GM18519 (cell line): ENCODE measurements at regions not wholly inside any gene's neighbourhood (a gene's known extent, or its start where the extent isn't known, plus 50 kb on each side); places are given as distances from the start of the nearest gene placed in this dataset.

Experiments
- ATAC-seq: cut with Tn5 transposase; IDR thresholded peaks from one replicate; pipeline ENCODE4 v1.9.1; 2021; ENCODE audit warnings: mild to moderate bottlenecking, moderate library complexity; ENCODE audit not compliant: unreplicated experiment, low FRiP score

DNA sequence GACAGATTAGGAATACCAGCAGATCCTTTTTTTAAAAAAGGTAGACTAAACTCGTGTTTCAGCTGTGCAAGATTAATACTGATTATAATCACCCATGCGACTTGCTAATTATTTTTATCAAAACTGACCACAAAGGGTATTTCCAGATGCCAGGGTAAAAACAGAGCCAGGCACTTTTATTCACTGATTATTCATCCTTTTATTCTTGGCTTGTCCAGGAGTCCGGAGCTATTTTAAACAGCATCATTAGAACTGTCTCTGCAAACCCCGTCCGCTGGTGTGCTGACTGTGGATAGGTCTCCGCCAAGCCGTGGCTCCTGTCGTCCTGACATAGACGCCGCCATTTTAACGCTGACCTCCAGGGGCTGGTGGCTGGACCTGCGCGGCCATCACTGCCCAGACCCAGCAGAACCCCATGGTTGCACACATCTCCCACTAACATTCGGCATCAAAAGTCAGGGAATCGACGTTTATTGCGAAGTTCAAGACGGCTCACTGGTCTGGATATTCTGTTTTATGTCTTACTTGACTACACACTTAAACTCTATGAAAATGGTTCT, 364.8 kb downstream of the THBS2 start:
- no peak for ATAC-seq

DNA sequence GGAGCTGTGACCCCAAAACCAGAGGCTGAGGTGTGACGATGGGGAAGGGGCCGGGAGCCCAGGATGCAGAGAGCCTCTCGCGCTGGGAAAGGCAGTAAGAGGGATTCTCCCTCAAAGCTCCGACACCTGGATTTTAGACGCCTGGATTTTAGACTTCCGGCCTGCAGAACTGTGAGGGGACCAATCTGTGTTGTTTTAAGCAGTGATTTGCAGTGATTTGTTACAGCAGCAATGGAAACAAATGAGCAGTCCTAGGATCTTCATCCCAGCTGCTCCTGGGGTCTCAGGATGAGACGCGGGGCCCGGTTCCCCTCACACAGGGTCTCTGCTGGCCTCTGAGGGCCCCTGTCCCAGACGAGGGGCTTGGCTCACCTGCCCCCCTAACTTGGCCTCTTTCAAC, 365.5 kb downstream of the THBS2 start:
- no peak for ATAC-seq

DNA sequence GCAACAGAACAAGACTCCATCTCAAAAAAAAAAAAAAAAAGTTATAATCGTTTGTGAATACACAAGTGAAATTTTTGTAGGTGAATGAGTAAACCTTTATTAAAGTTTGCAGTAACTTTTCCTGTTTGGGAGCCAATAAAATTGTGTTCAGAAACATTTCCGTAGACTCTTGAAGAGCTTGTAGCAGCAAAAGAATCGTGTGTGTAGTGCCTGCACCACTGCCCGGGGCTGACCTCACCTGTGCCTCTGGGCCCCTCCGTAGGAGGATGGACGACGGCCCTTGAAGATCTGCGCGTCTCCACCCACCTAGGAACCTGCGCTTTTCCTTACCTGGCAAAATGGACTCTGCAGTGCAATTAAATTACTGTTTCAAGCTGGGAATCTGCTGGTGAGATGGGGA, 366.0 kb downstream of the THBS2 start:
- ATAC-seq = no peak

DNA sequence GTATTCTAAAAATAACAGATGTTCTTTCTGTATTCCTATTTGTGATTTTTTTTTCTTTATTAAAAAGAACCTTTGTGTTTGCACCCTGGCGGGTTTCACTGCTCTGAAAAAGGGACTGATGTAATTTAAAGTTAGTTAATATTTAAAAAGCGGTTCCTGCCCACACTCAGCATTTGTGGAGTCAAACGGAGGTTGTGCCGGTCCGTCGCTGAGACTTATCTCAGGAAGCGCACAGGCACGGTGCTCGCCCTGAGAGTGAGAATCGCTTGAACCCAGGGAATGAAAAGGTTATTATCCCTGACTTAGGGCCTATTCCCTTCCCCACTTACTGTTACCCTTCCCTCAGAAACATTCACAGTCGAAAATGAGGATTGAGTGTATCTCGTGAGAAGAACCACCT, 366.7 kb downstream of the THBS2 start:
- ATAC-seq = no peak

DNA sequence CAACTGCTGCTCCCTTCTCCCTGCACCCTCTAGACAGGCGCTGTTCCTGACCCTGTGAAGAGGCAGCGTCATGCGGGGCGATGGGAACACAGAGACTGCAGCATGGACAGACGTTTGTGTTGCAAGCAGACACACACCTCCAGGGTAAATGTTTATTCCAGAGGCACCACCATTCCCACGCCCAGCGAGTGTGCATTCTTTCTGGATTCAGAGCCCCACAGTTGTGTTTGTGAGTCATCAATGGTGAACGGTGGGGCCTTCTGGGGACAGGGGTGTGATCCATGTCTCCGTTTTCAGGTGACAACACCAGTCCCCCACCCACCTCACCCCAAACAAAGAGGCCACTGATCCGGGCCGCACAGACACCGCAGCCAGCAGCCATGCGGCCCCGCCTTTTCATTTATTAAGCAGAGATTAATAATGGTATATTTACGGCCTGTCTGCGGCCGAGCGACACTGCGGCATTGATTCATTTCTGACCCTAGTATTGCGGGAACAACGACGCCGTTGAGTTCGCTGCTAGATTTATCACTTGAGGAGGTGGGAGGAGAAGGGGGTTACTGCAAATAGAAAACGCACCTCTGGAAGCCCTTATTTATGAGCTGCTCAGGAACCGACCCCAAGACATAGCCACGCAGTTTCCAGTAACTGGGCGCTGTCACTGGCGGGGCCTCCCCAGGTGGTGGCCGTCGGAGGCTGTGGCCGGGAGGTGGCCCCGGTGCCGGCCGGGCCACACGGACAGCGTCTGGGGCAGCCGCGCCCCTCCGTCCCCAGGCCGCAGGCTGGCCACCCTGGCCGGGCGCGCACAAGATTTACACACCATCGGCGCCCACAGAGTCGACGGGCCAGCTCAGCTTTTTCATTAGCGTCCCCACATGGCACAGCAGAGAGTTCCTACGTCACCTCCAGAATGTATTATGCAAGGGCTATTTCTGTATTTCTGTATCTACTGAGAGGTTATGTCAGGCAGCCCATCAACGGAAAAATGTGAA, 367.6 kb downstream of the THBS2 start:
- ATAC-seq = no peak

DNA sequence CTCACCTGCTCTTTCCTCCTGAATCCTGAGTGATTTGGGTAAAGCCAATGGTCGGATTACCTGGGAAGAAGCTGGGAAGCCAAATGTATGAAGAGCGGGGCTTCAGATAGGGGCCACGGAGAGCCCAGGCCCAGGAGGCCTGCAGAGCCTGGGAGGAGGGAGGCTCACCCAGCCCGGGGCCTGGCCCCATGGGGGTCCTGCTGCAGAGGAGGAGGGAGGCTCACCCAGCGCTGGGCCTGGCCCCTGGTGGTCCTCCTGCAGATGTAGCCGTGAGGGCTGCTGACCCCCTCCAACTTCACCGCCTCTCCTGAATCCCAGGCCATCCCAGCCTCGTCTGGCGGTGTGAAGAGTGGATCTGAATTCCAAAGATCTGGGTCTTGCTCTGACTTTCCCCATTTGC, 368.4 kb downstream of the THBS2 start:
- ATAC-seq = no peak

DNA sequence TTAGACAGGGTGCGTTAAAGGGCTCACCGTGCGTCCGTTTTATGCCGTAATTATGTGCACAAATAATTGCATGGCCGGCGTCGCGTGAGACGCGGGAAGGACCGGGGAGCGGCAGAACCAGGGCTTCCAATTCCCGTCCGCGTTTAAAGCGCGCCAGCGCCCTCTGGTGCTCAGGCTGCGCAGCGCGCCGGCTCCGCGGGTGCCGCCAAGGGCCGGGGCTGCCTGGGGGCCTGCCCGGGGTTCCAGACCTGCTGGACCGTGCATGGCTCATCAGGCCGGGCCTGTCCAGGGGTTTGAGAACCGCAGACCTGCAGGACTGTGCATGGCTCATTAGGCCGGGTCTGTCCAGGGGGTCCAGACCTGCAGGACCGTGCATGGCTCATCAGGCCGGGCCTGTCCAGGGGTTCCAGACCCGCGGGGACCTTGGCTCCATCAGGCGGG, 369.0 kb downstream of the THBS2 start:
- ATAC-seq = peak; percentile 91

DNA sequence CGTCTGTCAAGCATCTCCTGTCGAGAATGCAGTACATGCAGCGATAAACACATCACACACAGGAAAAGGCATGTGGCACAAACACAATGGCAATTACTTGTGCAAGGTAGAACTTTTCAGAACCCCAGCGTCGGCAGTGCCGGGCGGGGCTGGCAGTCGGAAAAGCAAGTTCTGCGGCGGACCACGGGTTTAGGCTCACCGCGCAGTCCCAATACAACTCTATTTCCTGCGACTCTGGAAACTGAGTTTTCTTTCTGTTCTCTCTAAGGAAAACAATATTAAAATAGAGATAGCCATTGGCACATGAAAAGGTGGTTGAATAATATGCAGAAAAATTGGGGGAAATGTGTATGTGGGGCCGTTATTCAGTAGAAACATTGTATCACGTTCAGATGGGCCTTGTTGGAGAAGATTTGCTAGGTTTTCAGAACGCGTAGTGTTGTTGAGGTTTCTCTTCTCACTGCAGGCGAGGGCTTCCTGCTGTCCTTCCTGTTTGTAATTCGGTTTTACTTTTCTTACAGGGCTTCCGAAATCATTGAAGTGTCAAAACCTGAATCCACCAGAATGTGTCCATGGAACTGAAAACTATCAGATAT, 369.5 kb downstream of the THBS2 start:
- ATAC-seq = peak; percentile 36

DNA sequence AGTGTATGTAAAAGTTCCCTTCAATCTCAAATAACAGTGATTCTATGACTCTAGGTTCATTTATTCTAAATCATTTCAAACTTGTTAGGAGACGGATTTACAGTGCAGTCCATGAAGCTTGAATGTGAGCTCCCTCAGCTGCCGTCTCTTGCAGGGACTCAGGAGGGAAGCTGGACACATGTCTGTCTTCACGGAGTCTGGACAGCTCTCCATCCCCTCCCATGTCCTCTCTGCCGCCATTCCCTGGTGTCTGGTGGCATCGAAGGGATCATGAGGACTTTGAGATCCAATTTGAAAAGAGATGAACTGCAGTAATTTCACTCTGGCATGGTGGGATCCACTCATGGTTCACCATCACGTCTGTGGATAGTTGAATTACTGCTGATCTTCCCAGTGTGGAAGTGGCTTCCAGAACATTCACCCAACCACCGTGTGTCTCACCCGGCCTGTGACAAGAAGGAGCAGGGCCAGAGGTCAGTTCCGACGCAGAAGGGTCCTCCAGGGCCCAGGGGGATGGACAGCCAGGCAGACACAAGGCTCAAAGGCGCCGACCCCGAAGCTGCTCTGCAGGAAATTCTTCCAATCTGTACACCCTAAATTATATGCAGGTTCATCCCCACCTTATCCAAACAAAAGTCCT, 370.1 kb downstream of the THBS2 start:
- ATAC-seq = no peak

DNA sequence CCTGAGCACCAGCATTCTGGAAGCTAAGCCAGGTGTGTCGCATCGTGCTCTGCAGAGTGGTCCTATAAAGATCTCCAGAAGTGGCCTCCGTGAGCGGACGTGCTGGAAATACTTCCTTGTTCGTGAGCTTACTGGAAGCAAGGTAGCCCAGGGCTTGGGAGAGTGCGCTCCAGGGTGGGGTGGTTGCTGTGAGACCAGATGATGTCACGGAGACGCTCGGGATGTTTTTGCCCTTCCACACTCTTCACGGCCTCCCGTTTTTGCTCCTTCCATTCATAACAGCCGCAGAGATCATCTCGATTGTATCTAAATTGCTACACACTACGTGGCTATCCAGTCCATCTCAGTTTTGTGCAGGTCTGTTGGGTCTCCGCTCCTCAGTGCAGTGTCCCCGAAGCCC, 373.4 kb downstream of the THBS2 start:
- ATAC-seq = no peak

DNA sequence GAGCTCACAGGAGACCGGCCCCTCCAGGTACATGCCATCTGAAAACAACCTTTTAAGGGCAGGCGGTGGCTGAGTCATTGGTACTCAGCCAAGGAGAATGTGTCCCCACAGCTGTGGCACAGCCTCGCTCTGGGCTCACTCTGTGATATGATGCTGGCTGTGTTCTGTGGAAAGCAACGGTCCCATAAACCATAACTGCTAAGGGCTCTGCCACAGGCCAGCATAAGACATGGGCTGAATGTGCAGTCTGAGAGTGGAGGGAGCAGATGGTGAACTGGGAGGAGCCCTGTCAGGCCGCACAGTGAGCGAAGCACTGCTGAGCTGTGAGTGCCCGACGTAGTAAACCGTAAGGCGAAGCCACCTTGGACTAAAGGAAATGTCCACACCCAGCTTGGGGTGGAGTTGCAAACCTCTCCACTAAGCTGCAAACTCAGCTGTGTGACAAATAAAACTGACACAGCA, 375.8 kb downstream of the THBS2 start:
- no peak for ATAC-seq

DNA sequence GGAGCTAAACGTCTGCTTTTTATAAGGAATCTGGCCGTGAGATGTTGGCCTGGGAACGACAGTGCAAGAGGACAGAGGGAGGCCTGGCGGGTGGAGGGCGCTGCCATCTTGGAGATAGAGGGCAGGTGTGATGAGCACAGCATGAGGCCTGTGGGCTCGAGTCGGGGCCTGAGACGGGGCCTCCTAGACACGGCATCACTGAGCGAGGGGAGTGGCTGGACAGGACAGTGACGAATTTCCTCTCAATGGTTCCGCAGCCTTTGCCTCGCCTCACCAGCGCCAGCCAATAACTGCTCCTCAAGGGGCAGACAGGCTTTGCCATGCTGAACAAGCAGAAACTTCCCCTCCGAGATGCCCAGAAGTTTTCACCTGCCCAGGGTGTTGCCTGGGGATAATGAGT, 376.7 kb downstream of the THBS2 start:
- no peak for ATAC-seq

DNA sequence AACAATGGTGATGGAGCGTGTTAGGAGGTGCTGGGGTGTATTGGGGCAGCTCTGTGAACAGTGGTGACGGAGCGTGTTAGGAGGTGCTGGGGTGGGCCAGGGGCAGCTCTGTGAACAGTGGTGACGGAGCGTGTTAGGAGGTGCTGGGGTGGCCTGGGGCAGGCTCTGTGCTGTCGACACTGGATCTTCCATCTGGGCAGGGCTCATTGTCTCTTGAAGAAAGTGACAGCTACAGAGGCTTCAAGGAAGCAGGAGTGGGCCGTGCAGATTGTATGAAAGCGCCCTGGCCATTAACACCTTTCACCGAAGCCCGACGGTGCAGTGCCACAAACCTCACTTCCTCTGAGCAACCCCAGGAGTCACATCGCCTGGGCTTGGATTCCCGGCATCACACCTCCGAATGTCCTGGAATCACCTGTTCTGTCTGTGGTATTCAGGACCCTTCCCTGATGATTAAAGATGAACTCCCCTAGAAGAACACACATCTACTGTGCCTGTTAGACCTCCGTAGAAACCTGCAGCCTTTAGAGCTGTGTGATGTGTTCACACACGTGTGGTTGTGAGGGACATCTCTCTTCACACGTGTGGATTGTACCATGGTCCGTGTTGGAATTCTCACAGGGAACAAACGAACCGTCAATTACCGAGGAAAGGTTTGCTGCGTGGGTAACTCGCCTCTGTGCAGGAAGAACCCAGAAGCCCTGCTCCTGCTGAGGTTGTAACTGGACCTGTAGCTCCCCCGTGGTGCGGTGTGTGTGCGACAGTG, 377.7 kb downstream of the THBS2 start:
- no peak for ATAC-seq

DNA sequence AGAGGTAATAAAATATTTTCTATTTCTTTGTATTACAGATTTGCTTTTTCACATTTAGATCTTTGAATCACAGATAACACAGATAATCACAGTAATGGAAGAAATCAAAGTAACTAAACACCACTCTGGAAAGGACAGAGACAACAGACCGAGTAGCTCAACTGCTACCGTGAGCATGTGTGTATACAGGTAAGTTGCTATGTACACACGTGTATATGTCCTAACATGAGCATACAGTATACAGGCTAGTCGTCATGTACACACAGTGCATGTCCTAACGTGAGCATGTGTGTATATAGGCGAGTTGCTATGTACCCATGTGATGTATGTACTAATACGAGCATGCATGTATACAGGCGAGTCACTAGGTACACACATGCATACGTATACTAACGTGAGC, 379.0 kb downstream of the THBS2 start:
- ATAC-seq = no peak

DNA sequence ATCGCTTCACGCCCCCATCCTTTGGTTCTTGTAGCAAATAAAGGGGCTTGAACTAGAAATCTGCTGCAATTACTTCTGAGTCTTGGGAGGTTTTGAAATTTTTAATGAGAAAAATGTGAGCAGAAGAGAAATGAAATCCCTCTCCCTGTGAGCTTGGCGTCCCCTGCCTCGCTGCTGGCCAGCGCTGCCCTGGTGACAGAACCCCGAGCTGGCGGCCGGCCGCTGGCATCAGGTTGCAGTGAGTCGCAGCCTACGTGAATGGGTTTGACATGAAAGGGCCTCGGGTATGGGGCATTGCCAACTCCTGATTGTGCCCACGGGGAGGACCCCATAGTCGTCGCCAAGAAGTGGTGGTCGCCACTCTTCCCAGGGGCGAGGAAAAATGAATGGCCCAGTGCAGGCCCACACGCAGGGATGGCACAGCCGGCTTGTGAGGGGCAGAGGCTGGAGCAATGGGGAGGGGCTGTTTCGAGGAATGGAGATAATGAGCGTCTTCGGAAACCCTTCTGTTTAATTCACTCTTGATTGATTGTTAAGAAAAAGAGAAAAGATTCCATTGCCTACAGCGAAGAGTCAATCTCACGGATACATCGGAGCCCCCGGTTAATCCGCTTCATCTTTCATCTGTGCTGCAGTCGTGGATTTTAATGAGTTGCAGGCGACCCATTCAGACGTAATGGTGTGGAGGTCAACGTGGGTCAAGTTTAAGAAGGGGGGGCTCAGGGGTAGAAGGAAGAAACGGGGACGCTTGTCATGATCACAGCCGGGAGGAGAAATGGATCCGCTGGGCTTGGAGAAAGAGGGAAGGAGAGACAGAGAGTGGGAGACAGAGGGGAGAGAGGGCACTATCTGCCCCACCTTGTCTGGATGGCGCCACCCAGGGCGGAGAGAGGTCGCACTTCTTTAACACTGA, 380.1 kb downstream of the THBS2 start:
- ATAC-seq = no peak

DNA sequence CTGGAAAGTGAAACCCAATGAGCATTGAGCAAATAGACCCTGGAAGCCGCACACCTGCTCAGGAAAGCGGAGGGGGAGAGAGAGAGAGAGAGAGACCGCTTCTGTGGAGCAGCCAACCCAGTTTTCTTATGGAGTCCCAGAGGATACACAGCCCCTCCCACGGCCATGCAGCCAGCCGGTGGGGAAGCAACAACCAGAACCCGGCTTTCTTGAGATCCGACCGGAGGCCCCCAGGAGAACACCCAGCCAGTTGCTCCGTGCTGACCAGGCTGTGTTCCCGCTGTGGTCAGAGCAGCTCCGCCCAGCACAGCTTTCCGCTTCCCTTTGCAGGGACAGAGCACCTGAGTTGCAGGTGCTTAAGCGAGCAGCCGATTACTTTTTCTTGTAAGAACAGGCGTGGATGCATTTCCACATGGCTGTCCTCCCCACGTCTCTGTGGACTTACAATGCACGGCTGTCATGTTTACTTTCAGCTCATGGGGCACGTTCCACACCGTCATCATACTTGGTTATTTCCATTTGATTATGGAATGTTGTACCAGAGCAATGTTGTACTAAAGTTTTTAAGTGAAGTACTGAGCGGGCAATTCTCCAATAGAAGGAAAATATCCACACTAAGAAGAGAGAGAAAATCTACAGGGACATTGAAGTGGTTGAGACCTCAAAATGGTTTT, 381.9 kb downstream of the THBS2 start:
- no peak for ATAC-seq

DNA sequence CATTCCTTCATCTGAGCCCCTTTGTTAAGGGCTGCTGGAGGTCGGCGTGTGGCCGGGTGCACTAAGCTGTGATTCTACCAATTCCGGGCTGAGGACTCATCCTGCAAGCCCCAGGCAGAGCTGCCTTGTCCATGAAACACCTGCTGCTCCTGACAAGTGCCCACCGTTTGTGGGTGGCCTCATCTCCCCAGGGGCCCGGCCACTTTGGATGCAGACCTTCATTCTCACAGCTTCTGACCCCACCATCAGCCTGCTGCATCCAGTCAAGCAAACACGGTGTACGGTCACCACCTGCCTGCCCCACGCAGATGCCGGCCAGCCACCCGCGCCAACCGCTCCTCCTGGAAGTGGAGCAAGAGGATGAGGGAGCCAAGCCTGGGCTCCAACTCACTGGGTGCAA, 382.7 kb downstream of the THBS2 start:
- ATAC-seq = no peak

DNA sequence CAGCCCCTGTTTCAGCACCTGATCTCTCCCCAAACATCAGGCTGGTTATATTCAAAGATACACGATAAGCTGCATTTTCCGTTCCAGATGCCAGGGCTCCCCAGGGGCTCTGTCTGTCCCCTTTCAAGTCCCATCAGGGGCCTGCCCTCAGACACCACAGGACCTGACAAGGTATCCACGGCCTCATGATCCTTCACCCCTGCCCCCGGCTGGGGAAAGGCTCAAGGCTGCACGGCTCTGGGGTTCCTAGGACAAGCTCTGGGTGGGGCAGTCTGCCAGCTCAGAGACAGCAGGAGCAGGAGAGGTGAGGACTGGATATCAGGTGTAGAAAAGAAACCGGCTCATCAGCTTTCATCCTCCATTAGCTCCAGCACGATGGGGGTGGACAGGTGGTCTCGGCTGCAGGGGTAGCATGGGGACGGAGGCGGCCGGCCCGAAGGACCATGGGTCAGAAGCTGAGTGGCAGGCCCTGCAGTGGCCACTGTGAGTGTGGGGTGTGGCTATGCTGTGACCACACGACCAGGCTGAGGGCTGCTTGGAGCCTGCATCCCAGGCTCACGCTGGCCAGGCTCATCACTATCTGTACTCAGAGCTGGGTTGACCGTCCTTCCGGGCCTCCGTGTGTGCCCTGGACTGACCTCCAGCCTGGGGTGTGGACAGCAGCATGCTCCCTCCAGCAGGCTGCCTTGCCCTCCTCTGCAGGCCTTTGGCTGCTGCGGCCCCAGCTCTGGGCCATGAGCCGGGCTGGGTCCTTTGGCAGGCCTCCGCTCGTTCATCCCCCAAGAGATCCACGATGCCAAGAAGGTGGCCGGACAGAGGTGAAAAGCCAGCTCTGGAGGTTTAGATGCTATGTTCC, 386.2 kb downstream of the THBS2 start:
- ATAC-seq = no peak
